Breast epithelium (tissue), 4 donors: ENCODE measurements at regions not wholly inside any gene's neighbourhood (a gene's known extent, or its start where the extent isn't known, plus 50 kb on each side); places are given as distances from the start of the nearest gene placed in this dataset.

Experiments
- DNase-seq, 2 donors: peaks; one replicate each; pipeline ENCODE4 v3.0.0-alpha.2; 2019; ENCODE audit warnings: low spot score in 2 of 2
- H3K27ac ChIP-seq, 2 donors: fragments of 200-600 bp; sonication (generic) in 1 of 2; one replicate each; pipeline ENCODE4 v1.5.1; 2016 to 2019; ENCODE audit warnings: mild to moderate bottlenecking in 1 of 2
- H3K27me3 ChIP-seq, 2 donors: fragments of 200-600 bp; sonication (generic) in 1 of 2; one replicate each; pipeline versions ENCODE4 v1.5.1 to v1.6.0; 2017 to 2019; ENCODE audit warnings: control low read depth in 1 of 2, mild to moderate bottlenecking in 1 of 2
- H3K36me3 ChIP-seq: fragments of 200-600 bp; one replicate; pipeline ENCODE4 v1.5.1; 2019
- H3K4me1 ChIP-seq, 2 donors: fragments of 200-600 bp; sonication (generic); one replicate each; pipeline ENCODE4 v1.5.1; 2016 to 2019; ENCODE audit warnings: control low read depth in 1 of 2
- H3K4me3 ChIP-seq, 3 donors: fragments of 200-600 bp; sonication (generic); 1 replicate in 2 of 3; 2 replicates in 1 of 3; pipeline ENCODE4 v1.5.1; 2016 to 2019; ENCODE audit warnings: mild to moderate bottlenecking in 3 of 3, moderate library complexity in 2 of 3
- H3K9me3 ChIP-seq, 2 donors: fragments of 200-600 bp; sonication (generic) in 1 of 2; one replicate each; pipeline ENCODE4 v1.5.1; 2016 to 2019; ENCODE audit warnings: control low read depth in 1 of 2
- POLR2A ChIP-seq: fragments of 450-650 bp; IDR thresholded peaks from one replicate; pipeline ENCODE4 v1.6.1; 2016; ENCODE audit warnings: antibody characterized with exemption, mild to moderate bottlenecking, moderate library complexity
- POLR2AphosphoS5 ChIP-seq, 3 donors: sonication (generic); formaldehyde crosslinking; IDR thresholded peaks; one replicate each; pipeline ENCODE4 v1.6.1; 2017; ENCODE audit warnings: antibody characterized with exemption in 3 of 3
- intact Hi-C: fragments of 100-400 bp; cut with DNase I; formaldehyde crosslinking; loops from one replicate; pipeline ENCODE4 v1.15.1; 2023; ENCODE audit warnings: low total_unique reads
- TF ChIP-seq, protein P1 (sequence below), 3 donors: fragments of 450-650 bp; IDR thresholded peaks; one replicate each; pipeline ENCODE4 v1.5.1; 2016 to 2017; ENCODE audit warnings: antibody characterized with exemption in 3 of 3, mild to moderate bottlenecking in 3 of 3, moderate library complexity in 3 of 3

GRCh38 chr14:49017447-49017846 lies 568.7 kb downstream of the RPS29 start:
- H3K36me3 ChIP-seq, result no peaks in the 10 kb centered on the region
- no peaks in the 10 kb centered on the region for H3K27me3 ChIP-seq
- TF ChIP-seq POLR2AphosphoS5 (IDR thresholded peaks at IDR 0.05), result no peak
- no peak for TF ChIP-seq POLR2A
- TF ChIP-seq, protein P1, sequence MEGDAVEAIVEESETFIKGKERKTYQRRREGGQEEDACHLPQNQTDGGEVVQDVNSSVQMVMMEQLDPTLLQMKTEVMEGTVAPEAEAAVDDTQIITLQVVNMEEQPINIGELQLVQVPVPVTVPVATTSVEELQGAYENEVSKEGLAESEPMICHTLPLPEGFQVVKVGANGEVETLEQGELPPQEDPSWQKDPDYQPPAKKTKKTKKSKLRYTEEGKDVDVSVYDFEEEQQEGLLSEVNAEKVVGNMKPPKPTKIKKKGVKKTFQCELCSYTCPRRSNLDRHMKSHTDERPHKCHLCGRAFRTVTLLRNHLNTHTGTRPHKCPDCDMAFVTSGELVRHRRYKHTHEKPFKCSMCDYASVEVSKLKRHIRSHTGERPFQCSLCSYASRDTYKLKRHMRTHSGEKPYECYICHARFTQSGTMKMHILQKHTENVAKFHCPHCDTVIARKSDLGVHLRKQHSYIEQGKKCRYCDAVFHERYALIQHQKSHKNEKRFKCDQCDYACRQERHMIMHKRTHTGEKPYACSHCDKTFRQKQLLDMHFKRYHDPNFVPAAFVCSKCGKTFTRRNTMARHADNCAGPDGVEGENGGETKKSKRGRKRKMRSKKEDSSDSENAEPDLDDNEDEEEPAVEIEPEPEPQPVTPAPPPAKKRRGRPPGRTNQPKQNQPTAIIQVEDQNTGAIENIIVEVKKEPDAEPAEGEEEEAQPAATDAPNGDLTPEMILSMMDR (IDR thresholded peaks at IDR 0.05), result no peak
- H3K4me3 ChIP-seq, result no peak overlapping the region
- no peaks in the 10 kb centered on the region for H3K4me1 ChIP-seq
- no peak for DNase-seq
- no peak overlapping the region for H3K27ac ChIP-seq
- H3K9me3 ChIP-seq, result no peaks in the 10 kb centered on the region
- intact Hi-C loops, result no loop called here

DNA sequence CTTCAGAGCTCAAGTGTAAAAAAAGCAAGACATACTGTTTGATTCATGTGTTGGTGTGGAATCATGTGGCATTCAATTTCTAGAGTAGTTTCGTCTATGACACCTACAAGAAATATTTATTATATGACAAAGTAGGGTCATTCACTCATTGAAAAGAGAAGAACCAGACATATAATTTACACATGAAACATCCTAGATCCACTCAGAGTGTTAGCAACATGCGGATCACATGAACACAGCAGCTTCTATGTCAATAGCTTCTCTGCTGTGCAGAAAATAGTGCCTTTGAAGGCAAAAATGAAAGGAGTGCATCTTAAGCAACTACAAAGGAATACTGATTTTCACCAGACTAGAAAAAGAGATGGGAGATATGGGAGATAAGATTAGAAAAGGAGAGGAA lies 569.8 kb downstream of the RPS29 start:
- no peaks in the 10 kb centered on the region for H3K4me1 ChIP-seq
- H3K36me3 ChIP-seq, result no peaks in the 10 kb centered on the region
- intact Hi-C loops, result no loop called here
- H3K4me3 ChIP-seq, result no peak overlapping the region
- H3K27ac ChIP-seq, result no peak overlapping the region
- no peaks in the 10 kb centered on the region for H3K27me3 ChIP-seq
- no peak for TF ChIP-seq POLR2AphosphoS5 (IDR thresholded peaks at IDR 0.05)
- TF ChIP-seq, protein P1 (IDR thresholded peaks at IDR 0.05), result no peak
- no peak for TF ChIP-seq POLR2A
- H3K9me3 ChIP-seq, result no peaks in the 10 kb centered on the region
- no peak for DNase-seq

- no peak for TF ChIP-seq POLR2A
- TF ChIP-seq, protein P1 (IDR thresholded peaks at IDR 0.05), result no peak
- no peak for TF ChIP-seq POLR2AphosphoS5 (IDR thresholded peaks at IDR 0.05)
- Histone ChIP-seq H3K36me3 (no peaks in the 10 kb centered on the region), H3K27me3 (no peaks in the 10 kb centered on the region), H3K4me1 (no peaks in the 10 kb centered on the region), H3K27ac (no peak overlapping the region), H3K4me3 (no peak overlapping the region), H3K9me3 (no peaks in the 10 kb centered on the region)
- DNase-seq, result no peak
- intact Hi-C loops, result loop anchor here (5.0 kb wide), 1 partner anchor 517 kb away; no protein-coding TSS in a partner anchor
Measured at GRCh38 chr14:49014476-49014875, 571.7 kb downstream of the RPS29 start.

DNA sequence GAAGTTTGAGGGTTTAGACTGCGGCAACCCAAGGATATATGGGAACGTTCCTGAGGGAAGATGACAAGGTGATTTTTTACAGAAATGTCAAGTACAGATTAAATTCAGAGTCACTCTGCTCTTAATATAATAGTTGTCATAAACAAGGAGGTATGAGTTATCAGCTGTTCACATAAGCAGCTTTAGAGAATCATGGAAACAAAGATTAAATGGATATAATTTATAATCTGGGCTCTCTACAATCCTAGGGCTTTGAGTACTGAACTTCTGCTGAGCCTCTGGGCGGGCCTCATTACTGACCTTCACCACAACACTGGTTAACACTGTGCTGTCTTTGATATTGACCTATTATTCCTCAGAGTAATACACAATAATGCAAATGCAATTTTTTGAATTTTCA lies 577.8 kb downstream of the RPS29 start:
- Histone ChIP-seq H3K36me3 (no peaks in the 10 kb centered on the region), H3K27me3 (no peaks in the 10 kb centered on the region), H3K27ac (no peak overlapping the region), H3K4me3 (no peak overlapping the region), H3K9me3 (no peaks in the 10 kb centered on the region), H3K4me1 (no peaks in the 10 kb centered on the region)
- DNase-seq, result no peak
- intact Hi-C loops, result no loop called here
- TF ChIP-seq POLR2A (no peak), POLR2AphosphoS5 (IDR thresholded peaks at IDR 0.05) (no peak)
- TF ChIP-seq, protein P1 (IDR thresholded peaks at IDR 0.05), result no peak

DNA sequence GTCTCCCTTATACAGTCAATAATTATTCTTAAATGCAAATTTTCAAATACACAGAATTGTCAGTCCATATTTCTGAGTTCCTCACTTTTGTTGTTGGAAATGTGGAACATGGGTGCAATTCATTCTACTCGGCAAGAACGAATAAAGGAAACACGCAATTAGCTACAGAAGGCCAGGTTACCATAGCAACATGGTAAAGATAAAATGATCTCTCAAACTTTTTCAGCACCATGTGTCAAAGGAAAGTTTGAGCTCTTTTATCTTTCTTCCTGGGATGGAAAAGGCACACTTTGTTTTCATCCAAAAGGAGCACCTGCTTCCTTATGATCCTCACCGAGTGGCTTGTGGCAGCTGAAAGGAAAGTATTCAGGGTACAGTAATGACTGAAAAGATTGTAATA lies 595.0 kb downstream of the RPS29 start:
- DNase-seq, result no peak
- intact Hi-C loops, result no loop called here
- Histone ChIP-seq H3K27me3 (no peaks in the 10 kb centered on the region), H3K9me3 (no peaks in the 10 kb centered on the region), H3K36me3 (no peaks in the 10 kb centered on the region), H3K4me1 (no peaks in the 10 kb centered on the region), H3K4me3 (no peak overlapping the region), H3K27ac (no peak overlapping the region)
- TF ChIP-seq POLR2A (no peak), POLR2AphosphoS5 (IDR thresholded peaks at IDR 0.05) (no peak)
- TF ChIP-seq, protein P1 (IDR thresholded peaks at IDR 0.05), result no peak
